OCI-LY7 (cell line): ENCODE measurements at regions not wholly inside any gene's neighbourhood (a gene's known extent, or its start where the extent isn't known, plus 50 kb on each side); places are given as distances from the start of the nearest gene placed in this dataset.

Experiments used
- BruUV-seq: library from RNA; stranded (reverse); fragments of 400-500 nt; replicated peaks from 2 replicates; lab custom pipeline; 2021; lab: Mats Ljungman, UMichigan
- CTCF ChIA-PET: fragments of 300-600 bp; sonication (Branson Sonifier 250); formaldehyde crosslinking; loops from one replicate; lab custom pipeline; 2022; ENCODE audit warnings: antibody characterized with exemption; ENCODE audit not compliant: unreplicated experiment; lab: Charles Lee
- POLR2A ChIA-PET: fragments of 300-600 bp; sonication (Branson Sonifier 250); formaldehyde crosslinking; loops from one replicate; lab custom pipeline; 2022; ENCODE audit warnings: antibody characterized with exemption; lab: Charles Lee
- DNase-seq: peaks from one replicate; pipeline ENCODE4 v3.0.0-alpha.2; 2015; ENCODE audit warnings: low spot score
- H2AFZ ChIP-seq: fragments of 200-600 bp; sonication (generic), shearing (Covaris generic); 2 replicates; pipeline ENCODE4 v1.6.1; 2014; ENCODE audit warnings: mild to moderate bottlenecking, antibody characterized with exemption, low read length, moderate library complexity
- H3K27ac ChIP-seq: fragments of 200-600 bp; sonication (generic); 2 replicates; pipeline ENCODE4 v1.5.1; 2014; ENCODE audit warnings: mixed run types, low read depth, mild to moderate bottlenecking, moderate library complexity, low read length, inconsistent platforms; ENCODE audit not compliant: poor library complexity, severe bottlenecking
- H3K36me3 ChIP-seq: fragments of 200-600 bp; sonication (generic); 2 replicates; pipeline ENCODE4 v1.6.1; 2014; ENCODE audit warnings: mild to moderate bottlenecking, antibody characterized with exemption, low read length, moderate library complexity, mixed read lengths; ENCODE audit not compliant: insufficient read depth
- H3K4me1 ChIP-seq: fragments of 200-600 bp; sonication (generic); 2 replicates; pipeline ENCODE4 v1.5.1; 2014; ENCODE audit warnings: mild to moderate bottlenecking, low read length; ENCODE audit not compliant: insufficient read depth, poor library complexity, severe bottlenecking
- H3K4me2 ChIP-seq: fragments of 200-600 bp; sonication (generic); 2 replicates; pipeline ENCODE4 v1.6.1; 2014; ENCODE audit warnings: mild to moderate bottlenecking, low read length
- H3K4me3 ChIP-seq: fragments of 200-600 bp; sonication (generic); 2 replicates; pipeline ENCODE4 v1.5.1; 2014; ENCODE audit warnings: mild to moderate bottlenecking, low read depth, low read length; ENCODE audit not compliant: poor library complexity, severe bottlenecking
- H3K79me2 ChIP-seq: fragments of 200-600 bp; sonication (generic); 2 replicates; pipeline ENCODE4 v1.6.1; 2016; ENCODE audit warnings: low read depth, mild to moderate bottlenecking, low read length, moderate library complexity, mixed read lengths; ENCODE audit not compliant: insufficient read depth
- H3K9me2 ChIP-seq: fragments of 200-600 bp; sonication (generic); 2 replicates; pipeline ENCODE4 v1.6.1; 2016; ENCODE audit warnings: mild to moderate bottlenecking, low read length, mixed read lengths; ENCODE audit not compliant: insufficient read depth
- H3K9me3 ChIP-seq: fragments of 200-600 bp; sonication (generic); 2 replicates; pipeline ENCODE4 v1.6.1; 2014; ENCODE audit warnings: mild to moderate bottlenecking, mixed run types, low read length, mixed read lengths
- H4K20me1 ChIP-seq: fragments of 200-600 bp; sonication (generic); 2 replicates; pipeline ENCODE4 v1.6.1; 2014; ENCODE audit warnings: mild to moderate bottlenecking, antibody characterized with exemption, low read length, moderate library complexity, mixed read lengths; ENCODE audit not compliant: insufficient read depth
- EZH2phosphoT487 ChIP-seq: fragments of 200-600 bp; sonication (generic); IDR thresholded peaks from 2 replicates; pipeline ENCODE4 v1.6.1; 2018; ENCODE audit warnings: low read depth, borderline replicate concordance, mild to moderate bottlenecking, mixed run types, antibody characterized with exemption, low read length, moderate library complexity, mixed read lengths
- intact Hi-C: fragments of 100-400 bp; cut with micrococcal nuclease; formaldehyde crosslinking; loops from one replicate; pipeline ENCODE4 v1.10.0; 2022; ENCODE audit not compliant: unreplicated experiment
- TF ChIP-seq, protein P1 (sequence below): fragments of 200-600 bp; sonication (generic); conservative IDR thresholded peaks from 2 replicates; pipeline ENCODE4 v1.5.1; 2014; ENCODE audit warnings: mild to moderate bottlenecking, antibody characterized with exemption, low read length, moderate library complexity, mixed read lengths

DNA sequence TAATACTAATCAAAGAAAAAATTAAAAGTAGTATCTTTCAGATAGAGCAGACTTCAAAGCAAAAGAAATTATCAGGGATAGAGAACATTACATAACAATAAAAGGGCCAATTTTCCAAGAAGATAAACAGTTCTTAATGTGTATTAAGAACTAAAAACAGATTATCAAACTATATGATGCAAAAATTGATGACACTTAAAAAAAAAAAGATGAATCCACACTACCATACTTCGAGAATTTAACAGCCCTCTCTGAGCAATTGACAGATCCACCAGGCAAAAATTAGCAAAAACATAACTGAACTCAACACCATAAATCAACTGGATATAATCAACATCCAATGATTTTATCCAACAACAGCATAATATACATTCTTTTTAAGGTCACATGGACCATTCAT lies 686.5 kb downstream of the LRFN5 start:
- TF ChIP-seq EZH2phosphoT487 = no peak
- TF ChIP-seq, protein P1, sequence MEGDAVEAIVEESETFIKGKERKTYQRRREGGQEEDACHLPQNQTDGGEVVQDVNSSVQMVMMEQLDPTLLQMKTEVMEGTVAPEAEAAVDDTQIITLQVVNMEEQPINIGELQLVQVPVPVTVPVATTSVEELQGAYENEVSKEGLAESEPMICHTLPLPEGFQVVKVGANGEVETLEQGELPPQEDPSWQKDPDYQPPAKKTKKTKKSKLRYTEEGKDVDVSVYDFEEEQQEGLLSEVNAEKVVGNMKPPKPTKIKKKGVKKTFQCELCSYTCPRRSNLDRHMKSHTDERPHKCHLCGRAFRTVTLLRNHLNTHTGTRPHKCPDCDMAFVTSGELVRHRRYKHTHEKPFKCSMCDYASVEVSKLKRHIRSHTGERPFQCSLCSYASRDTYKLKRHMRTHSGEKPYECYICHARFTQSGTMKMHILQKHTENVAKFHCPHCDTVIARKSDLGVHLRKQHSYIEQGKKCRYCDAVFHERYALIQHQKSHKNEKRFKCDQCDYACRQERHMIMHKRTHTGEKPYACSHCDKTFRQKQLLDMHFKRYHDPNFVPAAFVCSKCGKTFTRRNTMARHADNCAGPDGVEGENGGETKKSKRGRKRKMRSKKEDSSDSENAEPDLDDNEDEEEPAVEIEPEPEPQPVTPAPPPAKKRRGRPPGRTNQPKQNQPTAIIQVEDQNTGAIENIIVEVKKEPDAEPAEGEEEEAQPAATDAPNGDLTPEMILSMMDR = no peak
- CTCF ChIA-PET = no interaction called here
- POLR2A ChIA-PET = interaction anchor here (0.6 to 0.8 kb wide), 3 partner anchors 15 to 108 kb away, joined by 3 to 6 read pairs (median 3); no protein-coding TSS in a partner anchor

GRCh38 chr14:42277840-42278239 lies 671.2 kb downstream of the LRFN5 start:
- Histone ChIP-seq H3K4me2 (peak overlapping the region; percentile 62), H3K9me3 (0 out of 2 replicates have a peak, but pooled peaks cover 5% of the 10 kb centered on the region), H3K79me2 (no peaks in the 10 kb centered on the region), H4K20me1 (no peaks in the 10 kb centered on the region), H3K27ac (peak overlapping the region; percentile 23), H3K9me2 (no peaks in the 10 kb centered on the region), H3K4me3 (no peak overlapping the region), H2AFZ (peak overlapping the region; percentile 82), H3K36me3 (no peaks in the 10 kb centered on the region), H3K4me1 (peaks cover 19% of the 10 kb centered on the region)
- TF ChIP-seq EZH2phosphoT487 = no peak
- TF ChIP-seq, protein P1 = peak; percentile 77
- CTCF ChIA-PET = no interaction called here
- peak; percentile 50 for DNase-seq
- intact Hi-C loops = no loop called here
- no TSS peak for BruUV-seq
- POLR2A ChIA-PET = interaction anchor here (0.5 to 1.1 kb wide), 6 partner anchors 15 to 153 kb away, joined by 3 to 6 read pairs (median 4); no protein-coding TSS in a partner anchor

More for the DNA sequence above, 686.5 kb downstream of the LRFN5 start:
- Histone ChIP-seq H4K20me1 (no peaks in the 10 kb centered on the region), H3K27ac (no peak overlapping the region), H3K4me1 (peaks cover 6% of the 10 kb centered on the region), H3K4me2 (no peak overlapping the region), H3K79me2 (no peaks in the 10 kb centered on the region), H3K9me3 (peaks cover 33% of the 10 kb centered on the region; the same call in 1 of the 2 replicates), H3K36me3 (no peaks in the 10 kb centered on the region; the same call in 1 of the 2 replicates), H2AFZ (no peak overlapping the region), H3K4me3 (no peak overlapping the region), H3K9me2 (no peaks in the 10 kb centered on the region)
- DNase-seq = no peak
- no TSS peak for BruUV-seq
- intact Hi-C loops = no loop called here

- Histone ChIP-seq H3K4me1 (no peaks in the 10 kb centered on the region), H3K4me3 (no peak overlapping the region), H3K36me3 (no peaks in the 10 kb centered on the region), H2AFZ (no peak overlapping the region), H3K4me2 (no peak overlapping the region), H3K27ac (no peak overlapping the region), H3K9me3 (0 out of 2 replicates have a peak, but pooled peaks cover 5% of the 10 kb centered on the region), H3K9me2 (no peaks in the 10 kb centered on the region), H4K20me1 (no peaks in the 10 kb centered on the region), H3K79me2 (no peaks in the 10 kb centered on the region)
- intact Hi-C loops = loop anchor here (5.0 kb wide), 1 partner anchor 293 kb away; no protein-coding TSS in a partner anchor
- ChIA-PET CTCF (no interaction called here), POLR2A (interaction anchor here (1.0 to 1.4 kb wide), 3 partner anchors 8 to 23 kb away, joined by 3 to 4 read pairs (median 3); no protein-coding TSS in a partner anchor)
- no peak for DNase-seq
- no TSS peak for BruUV-seq
- TF ChIP-seq EZH2phosphoT487 = no peak
- TF ChIP-seq, protein P1 = no peak
Observed at GRCh38 chr14:42269234-42269633, 662.6 kb downstream of the LRFN5 start.
